GM12873 (cell line): ENCODE measurements at regions not wholly inside any gene's neighbourhood (a gene's known extent, or its start where the extent isn't known, plus 50 kb on each side); places are given as distances from the start of the nearest gene placed in this dataset.

Experiments used
- CTCF ChIP-seq: IDR thresholded peaks from 2 replicates; pipeline ENCODE4 v1.5.1; 2012; ENCODE audit warnings: low read depth, mild to moderate bottlenecking, moderate library complexity, low read length, control low read depth; ENCODE audit not compliant: insufficient read depth; ENCODE audit errors: missing control alignments

GRCh38 chr15:95910643-95911212 lies 419.8 kb upstream of the NR2F2 start:
- no peak for TF ChIP-seq CTCF

GRCh38 chr15:95911570-95912279 lies 418.8 kb upstream of the NR2F2 start:
- no peak for TF ChIP-seq CTCF

GRCh38 chr15:95912280-95912625 lies 418.2 kb upstream of the NR2F2 start:
- TF ChIP-seq CTCF = no peak

GRCh38 chr15:95912728-95913127 lies 417.8 kb upstream of the NR2F2 start:
- TF ChIP-seq CTCF = no peak

- no peak for TF ChIP-seq CTCF
These were observed 413.9 kb upstream of the NR2F2 start for GRCh38 chr15:95916568-95916967.

GRCh38 chr15:95918525-95918924 lies 412.0 kb upstream of the NR2F2 start:
- no peak for TF ChIP-seq CTCF

- TF ChIP-seq CTCF = no peak
These were observed 411.0 kb upstream of the NR2F2 start for GRCh38 chr15:95919460-95919859.
